ENCODE measurements at regions not wholly inside any gene's neighbourhood (a gene's known extent, or its start where the extent isn't known, plus 50 kb on each side); places are given as distances from the start of the nearest gene placed in this dataset.

GRCh38 chr2:12002215-12002614 is 255.8 kb downstream of the LPIN1 start:
- TF ChIP-seq CTCF (IDR thresholded peaks at IDR 0.05) (no peak), POLR2A (IDR thresholded peaks at IDR 0.05) (no peak)
